Esophagus muscularis mucosa (tissue), 4 donors: ENCODE measurements at regions not wholly inside any gene's neighbourhood (a gene's known extent, or its start where the extent isn't known, plus 50 kb on each side); places are given as distances from the start of the nearest gene placed in this dataset.

Experiments
- DNase-seq: peaks from one replicate; pipeline ENCODE4 v3.0.0-alpha.2; 2017; ENCODE audit errors: extremely low spot score
- H3K27ac ChIP-seq, 4 donors: fragments of 200-600 bp; sonication (generic); replicated peaks in 1 of 4; 1 replicate in 3 of 4; 2 replicates in 1 of 4; pipeline ENCODE4 v1.5.1; 2016 to 2019; ENCODE audit warnings: mild to moderate bottlenecking in 1 of 4
- H3K27me3 ChIP-seq, 4 donors: fragments of 200-600 bp; sonication (generic); one replicate each; pipeline versions ENCODE4 v1.5.1 to v1.6.0; 2016 to 2019
- H3K36me3 ChIP-seq, 4 donors: fragments of 200-600 bp; sonication (generic); one replicate each; pipeline ENCODE4 v1.5.1; 2016 to 2019
- H3K4me1 ChIP-seq, 4 donors: fragments of 200-600 bp; sonication (generic); one replicate each; pipeline ENCODE4 v1.5.1; 2016 to 2019
- H3K4me3 ChIP-seq, 4 donors: fragments of 200-600 bp; sonication (generic); 1 replicate in 2 of 4; 2 replicates in 2 of 4; pipeline ENCODE4 v1.5.1; 2016 to 2019; ENCODE audit warnings: mild to moderate bottlenecking in 4 of 4, moderate library complexity in 1 of 4
- H3K9me3 ChIP-seq, 4 donors: fragments of 200-600 bp; sonication (generic); 1 replicate in 3 of 4; 2 replicates in 1 of 4; pipeline ENCODE4 v1.5.1; 2016 to 2019
- CTCF ChIP-seq, 3 experiments: fragments of 200-600 bp in 2 of 3; fragments of 450-650 bp in 1 of 3; sonication (generic) in 2 of 3; IDR thresholded peaks; one replicate each; pipeline ENCODE4 v1.5.1; 2017 to 2019; ENCODE audit warnings: antibody characterized with exemption in 3 of 3, mild to moderate bottlenecking in 2 of 3, moderate library complexity in 1 of 3
- EP300 ChIP-seq: sonication (generic); formaldehyde crosslinking; IDR thresholded peaks from one replicate; pipeline ENCODE4 v1.6.1; 2017; ENCODE audit warnings: antibody characterized with exemption
- POLR2A ChIP-seq: fragments of 450-650 bp; IDR thresholded peaks from one replicate; pipeline ENCODE4 v1.6.1; 2017; ENCODE audit warnings: antibody characterized with exemption, moderate library complexity, mild to moderate bottlenecking, low read depth
- POLR2AphosphoS5 ChIP-seq, 2 donors: sonication (generic); formaldehyde crosslinking; IDR thresholded peaks; one replicate each; pipeline ENCODE4 v1.6.1; 2017; ENCODE audit warnings: antibody characterized with exemption in 2 of 2
- WGBS: methylation state at CpG from one replicate; pipeline ENCODE4 v1.1.5; 2018; 5-methylcytosine and 5-hydroxymethylcytosine counted together
- intact Hi-C: fragments of 100-400 bp; cut with DNase I; formaldehyde crosslinking; loops from one replicate; pipeline ENCODE4 v1.15.1; 2023

- no peak overlapping the region for H3K4me3 ChIP-seq
- TF ChIP-seq POLR2A (no peak), CTCF (IDR thresholded peaks at IDR 0.05) (no peak), POLR2AphosphoS5 (IDR thresholded peaks at IDR 0.05) (no peak), EP300 (no peak)
- no peaks in the 10 kb centered on the region for H3K27me3 ChIP-seq
- H3K27ac ChIP-seq: no peak overlapping the region
- H3K36me3 ChIP-seq: no peaks in the 10 kb centered on the region
- WGBS: 83% methylated on average over 5 of the region's 5 CpGs
- peaks cover 0 to 6% (median 0%) of the 10 kb centered on the region in 4 donors for H3K4me1 ChIP-seq
- DNase-seq: no peak
- intact Hi-C loops: no loop called here
- H3K9me3 ChIP-seq: no peaks in the 10 kb centered on the region
Measured at GRCh38 chr6:139638179-139638941, 263.9 kb upstream of the CITED2 start.

GRCh38 chr6:139637766-139638165 lies 263.3 kb upstream of the CITED2 start:
- no peak for DNase-seq
- intact Hi-C loops: no loop called here
- Histone ChIP-seq H3K4me1 (peaks cover 0 to 2% (median 0%) of the 10 kb centered on the region in 4 donors), H3K36me3 (no peaks in the 10 kb centered on the region), H3K4me3 (no peak overlapping the region), H3K27me3 (no peaks in the 10 kb centered on the region), H3K9me3 (no peaks in the 10 kb centered on the region), H3K27ac (no peak overlapping the region)
- TF ChIP-seq POLR2AphosphoS5 (IDR thresholded peaks at IDR 0.05) (no peak), POLR2A (no peak), EP300 (no peak), CTCF (IDR thresholded peaks at IDR 0.05) (no peak)

- H3K27ac ChIP-seq: no peak overlapping the region
- no peaks in the 10 kb centered on the region for H3K36me3 ChIP-seq
- H3K4me3 ChIP-seq: no peak overlapping the region
- intact Hi-C loops: no loop called here
- 78% methylated on average over 1 of the region's 1 CpG for WGBS
- H3K27me3 ChIP-seq: no peaks in the 10 kb centered on the region
- DNase-seq: no peak
- no peak for TF ChIP-seq EP300
- no peak for TF ChIP-seq POLR2AphosphoS5 (IDR thresholded peaks at IDR 0.05)
- no peak for TF ChIP-seq POLR2A
- no peak for TF ChIP-seq CTCF (IDR thresholded peaks at IDR 0.05)
- H3K9me3 ChIP-seq: no peaks in the 10 kb centered on the region
- H3K4me1 ChIP-seq: no peaks in the 10 kb centered on the region
Measured at GRCh38 chr6:139636391-139636790, 261.9 kb upstream of the CITED2 start.

GRCh38 chr6:139635401-139636130 lies 261.1 kb upstream of the CITED2 start:
- no peak for TF ChIP-seq EP300

GRCh38 chr6:139632840-139633239 lies 258.4 kb upstream of the CITED2 start:
- 73% methylated on average over 1 of the region's 1 CpG for WGBS

More at GRCh38 chr6:139635401-139636130, 261.1 kb upstream of the CITED2 start:
- H3K4me1 ChIP-seq: no peaks in the 10 kb centered on the region
- no peaks in the 10 kb centered on the region for H3K36me3 ChIP-seq
- H3K27ac ChIP-seq: no peak overlapping the region
- intact Hi-C loops: no loop called here
- no peak overlapping the region for H3K4me3 ChIP-seq
- peaks cover 0 to 4% (median 0%) of the 10 kb centered on the region in 4 donors for H3K9me3 ChIP-seq
- DNase-seq: no peak
- H3K27me3 ChIP-seq: no peaks in the 10 kb centered on the region
- 97% methylated on average over 8 of the region's 8 CpGs for WGBS

More at GRCh38 chr6:139632840-139633239, 258.4 kb upstream of the CITED2 start:
- Histone ChIP-seq H3K27me3 (no peaks in the 10 kb centered on the region), H3K4me3 (no peak overlapping the region), H3K9me3 (peaks cover 0 to 4% (median 0%) of the 10 kb centered on the region in 4 donors), H3K27ac (no peak overlapping the region), H3K4me1 (peaks cover 0 to 7% (median 3%) of the 10 kb centered on the region in 4 donors), H3K36me3 (no peaks in the 10 kb centered on the region)
- intact Hi-C loops: no loop called here
- TF ChIP-seq POLR2AphosphoS5 (IDR thresholded peaks at IDR 0.05) (no peak), EP300 (no peak), CTCF (IDR thresholded peaks at IDR 0.05) (no peak), POLR2A (no peak)
- DNase-seq: no peak
